ENCODE measurements at regions not wholly inside any gene's neighbourhood (a gene's known extent, or its start where the extent isn't known, plus 50 kb on each side); places are given as distances from the start of the nearest gene placed in this dataset.
A peak's percentile ranks its signal among the peaks of the same experiment; 100 is the strongest.

- H3K9me2 ChIP-seq (ENCODE audit: insufficient read depth) = no peaks in the 10 kb centered on the region
- no peaks in the 10 kb centered on the region for H3K4me1 ChIP-seq (ENCODE audit: insufficient read depth)
- no peaks in the 10 kb centered on the region for H3K36me3 Mint-ChIP-seq (ENCODE audit: low read depth)
- H3K27ac Mint-ChIP-seq = no peak overlapping the region
- H3K4me1 Mint-ChIP-seq = peaks cover 4% of the 10 kb centered on the region; the same call in 2 of the 3 replicates
- no peaks in the 10 kb centered on the region for H4K20me1 ChIP-seq (replicated peaks; ENCODE audit: insufficient read depth)
- no peak overlapping the region for H3K4me2 ChIP-seq
- DNase-seq (ENCODE audit: low spot score) (no peak), ATAC-seq (no peak)
- no peak for TF ChIP-seq EZH2 (IDR thresholded peaks at IDR 0.05; ENCODE audit: low read depth, unreplicated experiment)
- TF ChIP-seq POLR2AphosphoS5 (IDR thresholded peaks at IDR 0.05; ENCODE audit: low read depth) = no peak
- TF ChIP-seq CTCF (conservative IDR thresholded peaks at IDR 0.05; ENCODE audit: low read depth in 2 of 2) = no peak
- TF ChIP-seq EZH2phosphoT487 (IDR thresholded peaks at IDR 0.05; ENCODE audit: unreplicated experiment) = no peak
- TF ChIP-seq ZNF462 (CRISPR knock-in tag; IDR thresholded peaks at IDR 0.05) = no peak
- TF ChIP-seq ZNF114 (CRISPR knock-in tag; IDR thresholded peaks at IDR 0.05) = no peak
- no peak for TF ChIP-seq ETS1 (IDR thresholded peaks at IDR 0.05)
- TF ChIP-seq ZNF331 (CRISPR knock-in tag; IDR thresholded peaks at IDR 0.05; ENCODE audit: low read depth) = no peak
- TF ChIP-seq REST (IDR thresholded peaks at IDR 0.05; ENCODE audit: unreplicated experiment) = no peak
- no peak for TF ChIP-seq JUNB (IDR thresholded peaks at IDR 0.05; ENCODE audit: unreplicated experiment)
- TF ChIP-seq CREB1 (CRISPR knock-in tag; IDR thresholded peaks at IDR 0.05; ENCODE audit: low read depth) = no peak
- no peak for TF ChIP-seq STAT1 (IDR thresholded peaks at IDR 0.05; ENCODE audit: unreplicated experiment)
- TF ChIP-seq NANOG (IDR thresholded peaks at IDR 0.05; ENCODE audit: borderline replicate concordance) = no peak
- no peaks in the 10 kb centered on the region for H3K27me3 ChIP-seq (ENCODE audit: insufficient read depth)
- H3K79me2 ChIP-seq (replicated peaks; ENCODE audit: insufficient read depth) = no peaks in the 10 kb centered on the region
- H2AFZ ChIP-seq = peak overlapping the region; percentile 59; the same call in 1 of the 2 replicates
- H3K27me3 Mint-ChIP-seq (ENCODE audit: insufficient read depth, low read depth, poor library complexity) = no peaks in the 10 kb centered on the region
- H3K4me3 ChIP-seq = no peak overlapping the region
- H3F3A ChIP-seq (replicated peaks; ENCODE audit: low read depth) = no peaks in the 10 kb centered on the region
- no peak overlapping the region for H3K4me3 Mint-ChIP-seq
- H3K27ac ChIP-seq (ENCODE audit: low read depth) = no peak overlapping the region
- H3K36me3 ChIP-seq (ENCODE audit: insufficient read depth) = no peaks in the 10 kb centered on the region
- no peaks in the 10 kb centered on the region for H3K9me3 Mint-ChIP-seq
Observed at GRCh38 chr7:49631960-49632359, 141.5 kb upstream of the VWC2 start.

Measured in GM23338 (cell line).